H1 (cell line): ENCODE measurements at regions not wholly inside any gene's neighbourhood (a gene's known extent, or its start where the extent isn't known, plus 50 kb on each side); places are given as distances from the start of the nearest gene placed in this dataset.

ENCODE experiments used
- CTCF ChIA-PET: fragments of 300-600 bp; sonication (Branson Sonifier 250); formaldehyde crosslinking; loops from one replicate; lab custom pipeline; 2021; ENCODE audit not compliant: partially characterized antibody; lab: Charles Lee
- POLR2A ChIA-PET: fragments of 300-600 bp; sonication (Branson Sonifier 250); formaldehyde crosslinking; loops from one replicate; lab custom pipeline; 2021; ENCODE audit warnings: inconsistent platforms; ENCODE audit not compliant: partially characterized antibody; lab: Charles Lee
- DNase-seq, 2 experiments: peaks; one replicate each; pipeline versions ENCODE4 v3.0.0 to v3.0.0-alpha.2; 2010 to 2022; ENCODE audit warnings: low spot score in 2 of 2, low read depth in 1 of 2, mixed read lengths in 1 of 2
- FAIRE-seq: peaks from 2 replicates; lab custom pipeline; 2011; peaks lifted over from hg19 to GRCh38; lab: Jason Lieb, UNC
- H2AFZ ChIP-seq: 2 replicates; pipeline ENCODE4 v1.8.1; 2012; ENCODE audit warnings: low read length, inconsistent platforms
- H2AK5ac ChIP-seq: 2 replicates; pipeline ENCODE4 v1.6.1; 2013; ENCODE audit warnings: low read depth, low read length
- H2BK120ac ChIP-seq: replicated peaks from 2 replicates; pipeline ENCODE3; 2013; ENCODE audit warnings: low read depth, low read length, inconsistent platforms
- H2BK12ac ChIP-seq: 2 replicates; pipeline ENCODE4 v1.6.1; 2013; ENCODE audit warnings: low read depth, low read length
- H2BK15ac ChIP-seq: 2 replicates; pipeline ENCODE4 v1.6.1; 2013; ENCODE audit warnings: low read length
- H2BK20ac ChIP-seq: 2 replicates; pipeline ENCODE4 v1.6.1; 2013; ENCODE audit warnings: low read length
- H2BK5ac ChIP-seq: 2 replicates; pipeline ENCODE4 v1.6.1; 2013; ENCODE audit warnings: low read depth, low read length
- H3K14ac ChIP-seq: 2 replicates; pipeline ENCODE4 v1.6.1; 2013; ENCODE audit warnings: inconsistent platforms; ENCODE audit not compliant: insufficient read length
- H3K18ac ChIP-seq: 2 replicates; pipeline ENCODE4 v1.6.1; 2013; ENCODE audit warnings: low read length; ENCODE audit errors: extremely low read depth
- H3K23ac ChIP-seq: 2 replicates; pipeline ENCODE4 v1.6.1; 2013; ENCODE audit warnings: inconsistent platforms; ENCODE audit not compliant: insufficient read length
- H3K23me2 ChIP-seq: 2 replicates; pipeline ENCODE4 v1.6.1; 2013; ENCODE audit warnings: low read depth, low read length
- H3K27ac ChIP-seq: 2 replicates; pipeline ENCODE4 v1.6.1; 2011; ENCODE audit warnings: low read depth, low read length, inconsistent platforms
- H3K27me3 ChIP-seq, 4 experiments: replicated peaks in 1 of 4; 1 replicate in 1 of 4; 2 replicates in 3 of 4; pipeline versions ENCODE4 v1.6.1 to v1.8.1; 2011 to 2013; ENCODE audit warnings: low read length in 3 of 4, mild to moderate bottlenecking in 3 of 4, inconsistent platforms in 2 of 4, mixed read lengths in 2 of 4, moderate library complexity in 1 of 4; ENCODE audit not compliant: control insufficient read depth in 3 of 4, insufficient read depth in 3 of 4; ENCODE audit errors: extremely low read depth in 1 of 4
- H3K36me3 ChIP-seq, 4 experiments: 2 replicates each; pipeline versions ENCODE4 v1.6.1 to v1.8.1; 2011 to 2013; ENCODE audit warnings: mild to moderate bottlenecking in 4 of 4, low read length in 3 of 4, moderate library complexity in 2 of 4, control low read depth in 1 of 4, inconsistent platforms in 1 of 4; ENCODE audit not compliant: insufficient read depth in 4 of 4, control insufficient read depth in 2 of 4
- H3K4ac ChIP-seq: replicated peaks from 2 replicates; pipeline ENCODE3; 2013; ENCODE audit warnings: low read length, low read depth, mixed read lengths, inconsistent platforms; ENCODE audit not compliant: insufficient read length
- H3K4me1 ChIP-seq, 4 experiments: replicated peaks in 1 of 4; 1 replicate in 1 of 4; 2 replicates in 3 of 4; pipeline versions ENCODE4 v1.6.1 to v1.8.1; 2011 to 2013; ENCODE audit warnings: low read length in 3 of 4, inconsistent platforms in 2 of 4, mixed read lengths in 1 of 4; ENCODE audit not compliant: insufficient read depth in 4 of 4, control insufficient read depth in 3 of 4
- H3K4me2 ChIP-seq, 2 experiments: 2 replicates each; pipeline versions ENCODE4 v1.6.1 to v1.8.1; 2011 to 2013; ENCODE audit warnings: low read depth in 2 of 2, low read length in 2 of 2, control low read depth in 1 of 2, inconsistent platforms in 1 of 2, mild to moderate bottlenecking in 1 of 2; ENCODE audit not compliant: insufficient read depth in 1 of 2
- H3K4me3 ChIP-seq, 4 experiments: fragments of 200-600, 300-600 bp in 1 of 4; sonication (generic), shearing (Covaris generic), sonication (Bioruptor Twin) in 1 of 4; 2 replicates each; pipeline versions ENCODE4 v1.5.1 to v1.8.1; 2011 to 2016; ENCODE audit warnings: low read length in 4 of 4, low read depth in 3 of 4, control low read depth in 2 of 4, inconsistent platforms in 2 of 4, mild to moderate bottlenecking in 2 of 4, mixed read lengths in 1 of 4, moderate library complexity in 1 of 4; ENCODE audit not compliant: insufficient read depth in 2 of 4; ENCODE audit errors: extremely low read depth in 1 of 4
- H3K56ac ChIP-seq: replicated peaks from 2 replicates; pipeline ENCODE3; 2013; ENCODE audit warnings: low read depth, mild to moderate bottlenecking, mixed read lengths, low read length, inconsistent platforms; ENCODE audit not compliant: insufficient read length
- H3K79me1 ChIP-seq: 2 replicates; pipeline ENCODE4 v1.6.1; 2013; ENCODE audit warnings: low read depth, low read length, control low read depth
- H3K79me2 ChIP-seq, 2 experiments: 2 replicates each; pipeline versions ENCODE4 v1.6.1 to v1.8.1; 2012 to 2013; ENCODE audit warnings: low read length in 2 of 2, mild to moderate bottlenecking in 2 of 2, inconsistent platforms in 1 of 2; ENCODE audit not compliant: insufficient read depth in 2 of 2, control insufficient read depth in 1 of 2
- H3K9ac ChIP-seq, 4 experiments: replicated peaks in 1 of 4; 1 replicate in 1 of 4; 2 replicates in 3 of 4; pipeline versions ENCODE4 v1.6.1 to v1.8.1; 2011 to 2013; ENCODE audit warnings: low read depth in 3 of 4, low read length in 3 of 4, control low read depth in 2 of 4, mild to moderate bottlenecking in 2 of 4, moderate library complexity in 2 of 4, inconsistent platforms in 1 of 4; ENCODE audit errors: extremely low read depth in 1 of 4
- H3K9me3 ChIP-seq, 2 experiments: 2 replicates each; pipeline versions ENCODE4 v1.6.1 to v1.8.1; 2012 to 2013; ENCODE audit warnings: mild to moderate bottlenecking in 2 of 2, moderate library complexity in 2 of 2, control low read depth in 1 of 2, inconsistent platforms in 1 of 2, low read depth in 1 of 2, low read length in 1 of 2, mixed read lengths in 1 of 2; ENCODE audit not compliant: insufficient read depth in 2 of 2
- H4K20me1 ChIP-seq, 2 experiments: replicated peaks in 1 of 2; 2 replicates each; pipeline versions ENCODE3 to v1.8.1; 2011 to 2013; ENCODE audit warnings: inconsistent platforms in 2 of 2, low read length in 2 of 2, mild to moderate bottlenecking in 1 of 2; ENCODE audit not compliant: insufficient read depth in 2 of 2, control insufficient read depth in 1 of 2
- H4K5ac ChIP-seq: 2 replicates; pipeline ENCODE4 v1.6.1; 2013; ENCODE audit warnings: low read length, low read depth, mixed read lengths, inconsistent platforms; ENCODE audit not compliant: insufficient read length
- H4K8ac ChIP-seq: 2 replicates; pipeline ENCODE4 v1.8.0; 2013; ENCODE audit warnings: mild to moderate bottlenecking, moderate library complexity, low read length, inconsistent platforms; ENCODE audit not compliant: insufficient read depth; ENCODE audit errors: extremely low read depth
- H4K91ac ChIP-seq: replicated peaks from 2 replicates; pipeline ENCODE3; 2013; ENCODE audit warnings: low read length, mixed read lengths, inconsistent platforms; ENCODE audit not compliant: insufficient read length
- BACH1 ChIP-seq: IDR thresholded peaks from 2 replicates; pipeline ENCODE4 v1.6.1; 2012; ENCODE audit warnings: low read length, improper control_type of control experiment
- EP300 ChIP-seq, 2 experiments: IDR thresholded peaks; 1 replicate in 1 of 2; 2 replicates in 1 of 2; pipeline ENCODE4 v1.6.1; 2011 to 2012; ENCODE audit warnings: low read depth in 2 of 2, low read length in 2 of 2, mild to moderate bottlenecking in 2 of 2, borderline replicate concordance in 1 of 2, inconsistent platforms in 1 of 2, moderate library complexity in 1 of 2
- HDAC6 ChIP-seq: IDR thresholded peaks from one replicate; pipeline ENCODE4 v1.7.1; 2012; ENCODE audit warnings: low read depth, mild to moderate bottlenecking, inconsistent platforms, low read length, moderate library complexity
- POLR2A ChIP-seq, 2 experiments: IDR thresholded peaks; 1 replicate in 1 of 2; 2 replicates in 1 of 2; pipeline ENCODE4 v1.6.1; 2011; ENCODE audit warnings: low read depth in 2 of 2, low read length in 2 of 2, mild to moderate bottlenecking in 2 of 2; ENCODE audit errors: control extremely low read depth in 1 of 2
- RXRA ChIP-seq: IDR thresholded peaks from 2 replicates; pipeline ENCODE4 v1.6.1; 2011; ENCODE audit warnings: low read depth, mild to moderate bottlenecking, low read length, moderate library complexity; ENCODE audit not compliant: insufficient read depth
- SP4 ChIP-seq: IDR thresholded peaks from 2 replicates; pipeline ENCODE4 v1.6.1; 2012; ENCODE audit warnings: low read length, inconsistent platforms
- WGBS, 2 experiments: shearing (Covaris generic) in 1 of 2; methylation state at CpG; one replicate each; pipeline versions ENCODE4 v1.1.6 to v1.1.7; 2013 to 2015; ENCODE audit warnings: low lambda C conversion rate in 2 of 2, mixed read lengths in 2 of 2, inconsistent platforms in 1 of 2, low coverage in 1 of 2, missing lambda C conversion rate in 1 of 2; ENCODE audit not compliant: insufficient replicate concordance in 2 of 2, insufficient coverage in 1 of 2, insufficient read length in 1 of 2; ENCODE audit errors: extremely low coverage in 1 of 2, missing lambda C conversion rate in 1 of 2; 5-methylcytosine and 5-hydroxymethylcytosine counted together

- ChIA-PET CTCF (interaction anchor here (0.6 to 1.8 kb wide), 12 partner anchors 9 to 436 kb away, joined by 3 to 7 read pairs (median 4); no protein-coding TSS in a partner anchor), POLR2A (no interaction called here)
- Histone ChIP-seq H3K4me3 (no peak overlapping the region), H4K91ac (no peak overlapping the region), H3K4ac (no peak overlapping the region), H2BK12ac (no peak overlapping the region), H2BK15ac (no peak overlapping the region), H3K27ac (no peak overlapping the region), H3K14ac (no peak overlapping the region), H2BK120ac (no peak overlapping the region), H4K8ac (no peak overlapping the region), H3K9ac (no peak overlapping the region), H3K4me2 (no peak overlapping the region), H3K23me2 (peaks cover 2% of the 10 kb centered on the region; the same call in 1 of the 2 replicates), H3K79me1 (no peaks in the 10 kb centered on the region), H3K18ac (no peak overlapping the region), H2AFZ (no peak overlapping the region), H4K5ac (no peak overlapping the region), H2AK5ac (no peak overlapping the region), H3K27me3 (no peaks in the 10 kb centered on the region), H2BK5ac (no peak overlapping the region), H3K4me1 (no peaks in the 10 kb centered on the region; a peak in 1 of 7 replicates), H3K79me2 (no peaks in the 10 kb centered on the region), H3K9me3 (no peaks in the 10 kb centered on the region), H3K23ac (no peak overlapping the region), H3K56ac (no peak overlapping the region), H4K20me1 (no peaks in the 10 kb centered on the region)
- DNase-seq = no peak
- WGBS, 2 experiments = 91% methylated on average over 5 of the region's 6 CpGs; no CpG with 5 or more reads in 1 of the 2 experiments
- TF ChIP-seq RXRA (no peak), SP4 (no peak), POLR2A (IDR thresholded peaks at IDR 0.05; ENCODE audit: control extremely low read depth in 1 of 2, low read depth in 2 of 2, low read length in 2 of 2) (no peak), BACH1 (no peak), EP300 (IDR thresholded peaks at IDR 0.05; ENCODE audit: borderline replicate concordance in 1 of 2, low read depth in 2 of 2, low read length in 2 of 2) (no peak), HDAC6 (no peak)
- TF ChIP-seq, all 59 proteins: peak for 0
- Histone ChIP-seq H3K36me3 (no peaks in the 10 kb centered on the region), H2BK20ac (no peak overlapping the region)
- no peak for FAIRE-seq
Measured at GRCh38 chr18:76273956-76274355, 221.1 kb downstream of the ZNF516 start.
